CD14-positive monocyte (primary cell): ENCODE measurements at regions not wholly inside any gene's neighbourhood (a gene's known extent, or its start where the extent isn't known, plus 50 kb on each side); places are given as distances from the start of the nearest gene placed in this dataset.

Source experiments
- DNase-seq, 3 donors: peaks; one replicate each; pipeline ENCODE4 v3.0.0-alpha.2; 2011 to 2022
- H2AFZ ChIP-seq: 2 replicates; pipeline ENCODE4 v1.6.0; 2012; ENCODE audit warnings: mild to moderate bottlenecking, low read depth, low read length, inconsistent platforms; ENCODE audit not compliant: insufficient read depth, poor library complexity, severe bottlenecking
- H3K27ac ChIP-seq, 2 donors: 1 replicate in 1 of 2; 2 replicates in 1 of 2; pipeline ENCODE4 v1.5.1; 2012 to 2013; ENCODE audit warnings: low read length in 2 of 2, control low read depth in 1 of 2, inconsistent platforms in 1 of 2, low read depth in 1 of 2, mild to moderate bottlenecking in 1 of 2
- H3K27me3 ChIP-seq, 2 donors: one replicate each; pipeline versions ENCODE4 v1.6.0 to v1.6.1; 2011 to 2013; ENCODE audit warnings: low read length in 2 of 2; ENCODE audit not compliant: control insufficient read depth in 2 of 2, insufficient read depth in 2 of 2
- H3K36me3 ChIP-seq, 2 donors: replicated peaks in 1 of 2; 1 replicate in 1 of 2; 2 replicates in 1 of 2; pipeline versions ENCODE4 v1.5.1 to v1.6.1; 2012 to 2013; ENCODE audit warnings: low read length in 2 of 2, control low read depth in 1 of 2, inconsistent platforms in 1 of 2, mild to moderate bottlenecking in 1 of 2; ENCODE audit not compliant: insufficient read depth in 2 of 2, control insufficient read depth in 1 of 2
- H3K4me1 ChIP-seq, 2 donors: 1 replicate in 1 of 2; 2 replicates in 1 of 2; pipeline versions ENCODE4 v1.5.1 to v1.6.1; 2012 to 2013; ENCODE audit warnings: low read length in 2 of 2, control low read depth in 1 of 2, inconsistent platforms in 1 of 2, mild to moderate bottlenecking in 1 of 2, moderate library complexity in 1 of 2; ENCODE audit not compliant: insufficient read depth in 2 of 2, control insufficient read depth in 1 of 2
- H3K4me2 ChIP-seq: replicated peaks from 2 replicates; pipeline ENCODE3; 2012; ENCODE audit warnings: low read length, moderate library complexity, mild to moderate bottlenecking; ENCODE audit not compliant: poor library complexity, severe bottlenecking; ENCODE audit errors: extremely low read depth
- H3K4me3 ChIP-seq, 3 experiments: fragments of 200-600 bp in 1 of 3; sonication (generic) in 1 of 3; replicated peaks in 1 of 3; 1 replicate in 2 of 3; 2 replicates in 1 of 3; pipeline ENCODE4 v1.5.1; 2011 to 2013; ENCODE audit warnings: low read length in 3 of 3, mild to moderate bottlenecking in 3 of 3, control low read depth in 2 of 3, low read depth in 2 of 3, inconsistent platforms in 1 of 3, moderate library complexity in 1 of 3
- H3K79me2 ChIP-seq: 2 replicates; pipeline ENCODE4 v1.6.0; 2012; ENCODE audit warnings: mild to moderate bottlenecking, control low read depth, inconsistent platforms, low read length, moderate library complexity; ENCODE audit not compliant: insufficient read depth
- H3K9ac ChIP-seq: 2 replicates; pipeline ENCODE4 v1.6.0; 2017; ENCODE audit warnings: low read length, mild to moderate bottlenecking; ENCODE audit not compliant: insufficient read depth, poor library complexity, severe bottlenecking
- H3K9me3 ChIP-seq, 2 donors: replicated peaks in 1 of 2; 1 replicate in 1 of 2; 2 replicates in 1 of 2; pipeline versions ENCODE4 v1.5.1 to v1.6.1; 2012 to 2013; ENCODE audit warnings: low read length in 2 of 2, control low read depth in 1 of 2; ENCODE audit not compliant: control insufficient read depth in 1 of 2, insufficient read depth in 1 of 2
- H4K20me1 ChIP-seq: 2 replicates; pipeline ENCODE4 v1.6.0; 2012; ENCODE audit warnings: mild to moderate bottlenecking, low read length, control low read depth, moderate library complexity; ENCODE audit not compliant: insufficient read depth
- H3K27ac Mint-ChIP-seq, 7 donors: one replicate each; pipeline ENCODE4 v1.8.0; 2020; ENCODE audit warnings: mild to moderate bottlenecking in 7 of 7, mixed read lengths in 7 of 7, moderate library complexity in 6 of 7, inconsistent platforms in 2 of 7
- H3K27me3 Mint-ChIP-seq, 3 donors: one replicate each; pipeline ENCODE4 v1.8.0; 2021 to 2022; ENCODE audit warnings: low read depth in 3 of 3, mild to moderate bottlenecking in 3 of 3, mixed read lengths in 3 of 3, moderate library complexity in 3 of 3, inconsistent platforms in 1 of 3
- H3K36me3 Mint-ChIP-seq, 2 donors: one replicate each; pipeline ENCODE4 v1.8.0; 2020; ENCODE audit warnings: mixed read lengths in 2 of 2, inconsistent platforms in 1 of 2, mild to moderate bottlenecking in 1 of 2
- H3K4me1 Mint-ChIP-seq: one replicate; pipeline ENCODE4 v1.8.0; 2020; ENCODE audit warnings: mild to moderate bottlenecking, mixed read lengths
- H3K4me3 Mint-ChIP-seq, 2 donors: one replicate each; pipeline ENCODE4 v1.8.0; 2020; ENCODE audit warnings: mild to moderate bottlenecking in 2 of 2, mixed read lengths in 2 of 2, moderate library complexity in 1 of 2
- H3K9me3 Mint-ChIP-seq, 7 donors: one replicate each; pipeline ENCODE4 v1.8.0; 2020 to 2022; ENCODE audit warnings: mixed read lengths in 7 of 7, mild to moderate bottlenecking in 6 of 7, moderate library complexity in 6 of 7, inconsistent platforms in 2 of 7
- CTCF ChIP-seq: fragments of 200-600 bp; IDR thresholded peaks from one replicate; pipeline ENCODE4 v1.8.0; 2022; ENCODE audit warnings: antibody characterized with exemption, mild to moderate bottlenecking
- WGBS: methylation state at CpG from one replicate; pipeline ENCODE4 v1.1.5; 2013; ENCODE audit warnings: missing lambda C conversion rate; ENCODE audit not compliant: insufficient coverage; 5-methylcytosine and 5-hydroxymethylcytosine counted together
- intact Hi-C, 2 donors: fragments of 100-400 bp; cut with micrococcal nuclease; formaldehyde crosslinking; loops; one replicate each; pipeline versions ENCODE4 v1.15.0 to v1.15.1; 2023

- Histone ChIP-seq H3K9ac (no peak overlapping the region), H3K4me1 (no peaks in the 10 kb centered on the region), H3K27ac (no peak overlapping the region), H3K79me2 (no peaks in the 10 kb centered on the region), H3K27me3 (no peaks in the 10 kb centered on the region), H3K36me3 (no peaks in the 10 kb centered on the region), H3K4me3 (no peak overlapping the region), H4K20me1 (no peaks in the 10 kb centered on the region), H3K9me3 (no peaks in the 10 kb centered on the region), H2AFZ (no peak overlapping the region), H3K4me2 (no peak overlapping the region)
- TF ChIP-seq CTCF, result no peak
- intact Hi-C loops, result no loop called here
- H3K27ac Mint-ChIP-seq, result no peak overlapping the region
- peaks cover 0 to 9% (median 3%) of the 10 kb centered on the region in 3 donors for H3K27me3 Mint-ChIP-seq
- H3K4me1 Mint-ChIP-seq, result no peaks in the 10 kb centered on the region
- H3K36me3 Mint-ChIP-seq, result no peaks in the 10 kb centered on the region
- no peak overlapping the region for H3K4me3 Mint-ChIP-seq
- no peak for DNase-seq
- H3K9me3 Mint-ChIP-seq, result peaks cover 0 to 4% (median 0%) of the 10 kb centered on the region in 7 donors
- WGBS, result 89% methylated on average over 20 of the region's 24 CpGs
These were observed 1506.5 kb downstream of the TBC1D22A start for GRCh38 chr22:48268771-48269552.

- Histone ChIP-seq H3K4me1 (no peaks in the 10 kb centered on the region), H3K27ac (no peak overlapping the region), H3K4me2 (no peak overlapping the region), H3K9me3 (no peaks in the 10 kb centered on the region), H4K20me1 (no peaks in the 10 kb centered on the region), H3K9ac (no peak overlapping the region), H3K4me3 (no peak overlapping the region), H3K79me2 (no peaks in the 10 kb centered on the region), H3K36me3 (no peaks in the 10 kb centered on the region), H2AFZ (no peak overlapping the region), H3K27me3 (no peaks in the 10 kb centered on the region)
- Mint-ChIP-seq H3K27ac (no peak overlapping the region), H3K27me3 (peaks cover 0 to 9% (median 3%) of the 10 kb centered on the region in 3 donors), H3K4me1 (no peaks in the 10 kb centered on the region), H3K36me3 (no peaks in the 10 kb centered on the region), H3K9me3 (peaks cover 0 to 4% (median 0%) of the 10 kb centered on the region in 7 donors), H3K4me3 (no peak overlapping the region)
- DNase-seq, result no peak
- WGBS, result 85% methylated on average over 10 of the region's 11 CpGs
- intact Hi-C loops, result no loop called here
- TF ChIP-seq CTCF, result no peak
These were observed 1505.8 kb downstream of the TBC1D22A start for GRCh38 chr22:48268293-48268692.
